ENCODE measurements at regions not wholly inside any gene's neighbourhood (a gene's known extent, or its start where the extent isn't known, plus 50 kb on each side); places are given as distances from the start of the nearest gene placed in this dataset.

- TF ChIP-seq CTCF (IDR thresholded peaks at IDR 0.05; ENCODE audit: poor library complexity) (no peak), EZH2 (IDR thresholded peaks at IDR 0.05; ENCODE audit: borderline replicate concordance) (no peak)
Observed at GRCh38 chr15:62521396-62521795, 356.3 kb upstream of the C2CD4B start.
